HCT116 (cell line): ENCODE measurements at regions not wholly inside any gene's neighbourhood (a gene's known extent, or its start where the extent isn't known, plus 50 kb on each side); places are given as distances from the start of the nearest gene placed in this dataset.

ENCODE experiments used
- ATAC-seq: fragments of 200-7000 bp; cut with Tn5 transposase; 2 replicates; pipeline ENCODE4 v1.9.1; 2020; ENCODE audit warnings: mild to moderate bottlenecking, moderate library complexity
- BruUV-seq: library from RNA; stranded (reverse); fragments of 400-500 nt; replicated peaks from 2 replicates; lab custom pipeline; 2021; lab: Mats Ljungman, UMichigan
- CTCF ChIA-PET: fragments of 300-600 bp; sonication (Branson Sonifier 250); formaldehyde crosslinking; loops from one replicate; lab custom pipeline; 2021; ENCODE audit warnings: antibody characterized with exemption; lab: Charles Lee
- POLR2A ChIA-PET: fragments of 300-600, 350-600 bp; sonication (Branson Sonifier 250); formaldehyde crosslinking; loops from one replicate; lab custom pipeline; 2021; ENCODE audit warnings: antibody characterized with exemption; lab: Charles Lee
- RAD21 ChIA-PET, 2 experiments: fragments of 300-600 bp; sonication (Branson Sonifier 250); formaldehyde crosslinking; loops; one replicate each; lab custom pipeline; 2023; ENCODE audit warnings: low total read pairs in 2 of 2; ENCODE audit not compliant: uncharacterized antibody in 2 of 2, unreplicated experiment in 2 of 2, low non-redundant PET in 1 of 2; lab: Charles Lee
- DNase-seq: peaks from one replicate; pipeline ENCODE4 v3.0.0-alpha.2; 2010; ENCODE audit warnings: low read depth, low spot score
- H2AFZ ChIP-seq: fragments of 200-600 bp; shearing (Covaris generic), sonication (generic); 2 replicates; pipeline ENCODE4 v1.6.1; 2017; ENCODE audit warnings: low read depth, mixed run types, mixed read lengths, antibody characterized with exemption, low read length; ENCODE audit not compliant: poor library complexity, severe bottlenecking
- H3K27ac ChIP-seq: 2 replicates; pipeline ENCODE4 v1.5.1; 2012; ENCODE audit warnings: low read depth, low read length
- H3K27me3 ChIP-seq: fragments of 200-600 bp; sonication (generic); 2 replicates; pipeline ENCODE4 v1.6.1; 2016; ENCODE audit warnings: mixed run types, low read length, mixed read lengths; ENCODE audit not compliant: insufficient read depth
- H3K36me3 ChIP-seq, 2 experiments: fragments of 200-500 bp in 1 of 2; fragments of 200-600 bp in 1 of 2; sonication (Bioruptor generic) in 1 of 2; sonication (generic) in 1 of 2; 2 replicates each; pipeline versions ENCODE4 v1.5.1 to v1.6.1; 2014 to 2016; ENCODE audit warnings: low read length in 2 of 2, inconsistent platforms in 1 of 2, mixed read lengths in 1 of 2, mixed run types in 1 of 2; ENCODE audit not compliant: insufficient read depth in 2 of 2, control insufficient read depth in 1 of 2
- H3K4me1 ChIP-seq, 2 experiments: fragments of 200-600 bp in 1 of 2; sonication (generic) in 1 of 2; 2 replicates each; pipeline versions ENCODE4 v1.5.1 to v1.6.1; 2012 to 2017; ENCODE audit warnings: low read length in 2 of 2, inconsistent platforms in 1 of 2, mild to moderate bottlenecking in 1 of 2, mixed read lengths in 1 of 2, mixed run types in 1 of 2, moderate library complexity in 1 of 2; ENCODE audit not compliant: insufficient read depth in 2 of 2, control insufficient read depth in 1 of 2
- H3K4me2 ChIP-seq: fragments of 200-600 bp; sonication (generic); 2 replicates; pipeline ENCODE4 v1.6.1; 2017; ENCODE audit warnings: mixed run types, low read length, mixed read lengths
- H3K4me3 ChIP-seq, 2 experiments: fragments of 200-600 bp in 1 of 2; sonication (generic) in 1 of 2; replicated peaks in 1 of 2; 2 replicates each; pipeline ENCODE4 v1.5.1; 2011 to 2016; ENCODE audit warnings: low read length in 2 of 2, control low read depth in 1 of 2, low read depth in 1 of 2, mild to moderate bottlenecking in 1 of 2, mixed read lengths in 1 of 2, mixed run types in 1 of 2
- H3K79me2 ChIP-seq: fragments of 200-600 bp; sonication (generic); 2 replicates; pipeline ENCODE4 v1.6.1; 2017; ENCODE audit warnings: mild to moderate bottlenecking, mixed run types, low read length, moderate library complexity, mixed read lengths; ENCODE audit not compliant: insufficient read depth
- H3K9ac ChIP-seq: fragments of 200-600 bp; sonication (generic); 2 replicates; pipeline ENCODE4 v1.6.1; 2016; ENCODE audit warnings: low read length, mixed read lengths
- H3K9me2 ChIP-seq: fragments of 200-600 bp; sonication (generic), shearing (Covaris generic); 2 replicates; pipeline ENCODE4 v1.6.1; 2017; ENCODE audit warnings: mixed run types, mild to moderate bottlenecking, moderate library complexity; ENCODE audit not compliant: insufficient read depth
- H3K9me3 ChIP-seq, 2 experiments: fragments of 200-500 bp in 1 of 2; fragments of 200-600 bp in 1 of 2; sonication (Bioruptor generic) in 1 of 2; sonication (generic) in 1 of 2; 2 replicates each; pipeline ENCODE4 v1.6.1; 2014 to 2017; ENCODE audit warnings: low read length in 2 of 2, mixed read lengths in 2 of 2, inconsistent platforms in 1 of 2, low read depth in 1 of 2, mild to moderate bottlenecking in 1 of 2, mixed run types in 1 of 2, moderate library complexity in 1 of 2; ENCODE audit not compliant: control insufficient read depth in 1 of 2, insufficient read depth in 1 of 2
- H4K20me1 ChIP-seq: fragments of 200-600 bp; sonication (generic), shearing (Covaris generic); 2 replicates; pipeline ENCODE4 v1.6.1; 2017; ENCODE audit warnings: mixed run types, mild to moderate bottlenecking, moderate library complexity; ENCODE audit not compliant: insufficient read depth
- EGR1 ChIP-seq: IDR thresholded peaks from 2 replicates; pipeline ENCODE4 v1.6.1; 2012; ENCODE audit warnings: low read depth
- EZH2 ChIP-seq: fragments of 200-600 bp; sonication (generic); IDR thresholded peaks from 2 replicates; pipeline ENCODE4 v1.6.1; 2017; ENCODE audit warnings: antibody characterized with exemption, mixed run types
- FOSL1 ChIP-seq: IDR thresholded peaks from 2 replicates; pipeline ENCODE4 v1.6.1; 2012; ENCODE audit warnings: low read depth
- JUND ChIP-seq: IDR thresholded peaks from 2 replicates; pipeline ENCODE4 v1.6.1; 2012
- POLR2A ChIP-seq: IDR thresholded peaks from 2 replicates; pipeline ENCODE4 v1.7.0; 2011; ENCODE audit warnings: borderline replicate concordance; ENCODE audit not compliant: insufficient read depth, insufficient read length; ENCODE audit errors: extremely low read depth
- SP1 ChIP-seq: IDR thresholded peaks from 2 replicates; pipeline ENCODE4 v1.6.1; 2012; ENCODE audit warnings: low read depth
- TCF7L2 ChIP-seq: IDR thresholded peaks from 2 replicates; pipeline ENCODE4 v1.7.0; 2011; ENCODE audit warnings: borderline replicate concordance, inconsistent platforms; ENCODE audit not compliant: insufficient read depth, insufficient read length; ENCODE audit errors: extremely low read depth
- YY1 ChIP-seq: IDR thresholded peaks from 2 replicates; pipeline ENCODE4 v1.6.1; 2011; ENCODE audit warnings: low read length, low read depth, moderate library complexity, mild to moderate bottlenecking; ENCODE audit not compliant: insufficient replicate concordance; ENCODE audit errors: extremely low read depth
- ZFX ChIP-seq: fragments of 450-650 bp; IDR thresholded peaks from 2 replicates; pipeline ENCODE4 v1.6.1; 2017
- ZNF274 ChIP-seq: fragments of 200-500 bp; sonication (Bioruptor generic); IDR thresholded peaks from 2 replicates; pipeline ENCODE4 v1.6.1; 2014; ENCODE audit warnings: mild to moderate bottlenecking, low read depth, low read length, inconsistent platforms
- intact Hi-C: fragments of 100-400 bp; cut with micrococcal nuclease; formaldehyde crosslinking; loops from 2 replicates; pipeline ENCODE4 v1.10.0; 2022
- TF ChIP-seq, protein P1 (sequence below): IDR thresholded peaks from 2 replicates; pipeline ENCODE4 v1.6.1; 2012
- TF ChIP-seq, protein P2 (sequence below), 3 experiments: fragments of 200-600 bp in 1 of 3; sonication (generic) in 1 of 3; IDR thresholded peaks in 2 of 3; conservative IDR thresholded peaks in 1 of 3; 2 replicates each; pipeline ENCODE4 v1.5.1; 2012 to 2017; ENCODE audit warnings: low read depth in 2 of 3, low read length in 2 of 3, antibody characterized with exemption in 1 of 3, borderline replicate concordance in 1 of 3, control low read depth in 1 of 3, mild to moderate bottlenecking in 1 of 3, mixed read lengths in 1 of 3, mixed run types in 1 of 3, moderate library complexity in 1 of 3; ENCODE audit not compliant: insufficient read depth in 1 of 3
- TF ChIP-seq, protein P3 (sequence below): IDR thresholded peaks from 2 replicates; pipeline ENCODE4 v1.6.1; 2012

DNA sequence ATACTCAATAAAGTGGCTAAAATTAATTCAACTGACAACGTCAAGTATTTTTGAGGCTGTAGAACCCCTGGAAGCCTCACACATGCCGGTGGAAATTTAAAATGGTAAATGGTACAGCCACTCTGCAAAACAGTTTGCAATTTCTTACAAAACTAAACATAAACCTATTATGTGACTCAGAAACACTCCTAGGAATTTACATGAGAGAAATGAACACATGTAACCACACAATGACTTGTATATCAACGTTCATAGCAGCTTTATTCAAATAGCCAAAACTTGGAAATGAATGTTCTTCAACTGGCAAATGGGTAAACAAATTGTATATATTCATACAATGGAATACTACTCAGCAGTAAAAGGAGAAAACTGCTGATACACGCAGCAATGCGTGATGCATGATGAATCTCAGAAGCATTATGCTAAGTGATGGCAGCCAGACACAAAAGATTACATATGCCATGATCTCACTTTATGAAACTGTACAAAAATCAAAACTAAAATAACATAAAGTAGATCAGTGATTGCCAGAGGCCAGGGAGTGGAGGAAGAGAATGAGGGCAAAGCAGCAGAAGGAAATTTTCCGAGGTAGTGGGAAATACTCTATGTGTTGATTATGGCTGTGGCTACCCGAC lies 112.5 kb downstream of the FAM50B start:
- no peaks in the 10 kb centered on the region for H3K9me2 ChIP-seq
- H3K4me3 ChIP-seq: no peak overlapping the region
- no peaks in the 10 kb centered on the region for H4K20me1 ChIP-seq
- no peak overlapping the region for H3K27ac ChIP-seq
- intact Hi-C loops: no loop called here
- no peak overlapping the region for H3K4me2 ChIP-seq
- no peak overlapping the region for H2AFZ ChIP-seq
- no peaks in the 10 kb centered on the region for H3K9me3 ChIP-seq
- ChIA-PET CTCF (no interaction called here), POLR2A (no interaction called here), RAD21 (no interaction called here)
- no peak overlapping the region for H3K9ac ChIP-seq
- H3K27me3 ChIP-seq: no peaks in the 10 kb centered on the region
- TF ChIP-seq ZFX: no peak
- TF ChIP-seq, protein P1, sequence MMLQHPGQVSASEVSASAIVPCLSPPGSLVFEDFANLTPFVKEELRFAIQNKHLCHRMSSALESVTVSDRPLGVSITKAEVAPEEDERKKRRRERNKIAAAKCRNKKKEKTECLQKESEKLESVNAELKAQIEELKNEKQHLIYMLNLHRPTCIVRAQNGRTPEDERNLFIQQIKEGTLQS: no peak
- no peak for TF ChIP-seq ZNF274
- TF ChIP-seq FOSL1: no peak
- no peak for TF ChIP-seq TCF7L2
- no peak for TF ChIP-seq SP1
- TF ChIP-seq EZH2: no peak
- TF ChIP-seq POLR2A: no peak
- no peak for TF ChIP-seq JUND
- TF ChIP-seq, protein P2, sequence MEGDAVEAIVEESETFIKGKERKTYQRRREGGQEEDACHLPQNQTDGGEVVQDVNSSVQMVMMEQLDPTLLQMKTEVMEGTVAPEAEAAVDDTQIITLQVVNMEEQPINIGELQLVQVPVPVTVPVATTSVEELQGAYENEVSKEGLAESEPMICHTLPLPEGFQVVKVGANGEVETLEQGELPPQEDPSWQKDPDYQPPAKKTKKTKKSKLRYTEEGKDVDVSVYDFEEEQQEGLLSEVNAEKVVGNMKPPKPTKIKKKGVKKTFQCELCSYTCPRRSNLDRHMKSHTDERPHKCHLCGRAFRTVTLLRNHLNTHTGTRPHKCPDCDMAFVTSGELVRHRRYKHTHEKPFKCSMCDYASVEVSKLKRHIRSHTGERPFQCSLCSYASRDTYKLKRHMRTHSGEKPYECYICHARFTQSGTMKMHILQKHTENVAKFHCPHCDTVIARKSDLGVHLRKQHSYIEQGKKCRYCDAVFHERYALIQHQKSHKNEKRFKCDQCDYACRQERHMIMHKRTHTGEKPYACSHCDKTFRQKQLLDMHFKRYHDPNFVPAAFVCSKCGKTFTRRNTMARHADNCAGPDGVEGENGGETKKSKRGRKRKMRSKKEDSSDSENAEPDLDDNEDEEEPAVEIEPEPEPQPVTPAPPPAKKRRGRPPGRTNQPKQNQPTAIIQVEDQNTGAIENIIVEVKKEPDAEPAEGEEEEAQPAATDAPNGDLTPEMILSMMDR (IDR thresholded peaks at IDR 0.05 in 2 of 3, conservative IDR thresholded peaks at IDR 0.05 in 1 of 3; ENCODE audit: borderline replicate concordance in 1 of 3, insufficient read depth in 1 of 3, low read depth in 2 of 3, low read length in 2 of 3): no peak
- TF ChIP-seq YY1: no peak
- no peak for TF ChIP-seq EGR1
- TF ChIP-seq, protein P3, sequence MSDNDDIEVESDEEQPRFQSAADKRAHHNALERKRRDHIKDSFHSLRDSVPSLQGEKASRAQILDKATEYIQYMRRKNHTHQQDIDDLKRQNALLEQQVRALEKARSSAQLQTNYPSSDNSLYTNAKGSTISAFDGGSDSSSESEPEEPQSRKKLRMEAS: no peak
- H3K36me3 ChIP-seq: no peaks in the 10 kb centered on the region
- BruUV-seq: no TSS peak
- no peak for ATAC-seq
- H3K79me2 ChIP-seq: no peaks in the 10 kb centered on the region
- DNase-seq: no peak
- H3K4me1 ChIP-seq: no peaks in the 10 kb centered on the region
